ENCODE measurements at regions not wholly inside any gene's neighbourhood (a gene's known extent, or its start where the extent isn't known, plus 50 kb on each side); places are given as distances from the start of the nearest gene placed in this dataset.

GRCh38 chr10:7045891-7046599, 364.8 kb downstream of the SFMBT2 start:
- Histone ChIP-seq H3K9me3 (no peaks in the 10 kb centered on the region), H3K4me3 (no peak overlapping the region), H3K36me3 (no peaks in the 10 kb centered on the region), H3K27me3 (no peaks in the 10 kb centered on the region), H3K27ac (no peak overlapping the region), H3K4me1 (no peaks in the 10 kb centered on the region)
- TF ChIP-seq CTCF (IDR thresholded peaks at IDR 0.05), result no peak
- DNase-seq (ENCODE audit: low spot score in 2 of 2), result no peak
- intact Hi-C loops (cut with DNase I), result no loop called here

GRCh38 chr10:7043055-7043653, 367.7 kb downstream of the SFMBT2 start:
- TF ChIP-seq CTCF (IDR thresholded peaks at IDR 0.05), result no peak
- H3K4me3 ChIP-seq, result no peak overlapping the region
- intact Hi-C loops (cut with DNase I), result no loop called here

GRCh38 chr10:7042419-7043054, 368.3 kb downstream of the SFMBT2 start:
- no peaks in the 10 kb centered on the region for H3K27me3 ChIP-seq
- intact Hi-C loops (cut with DNase I), result no loop called here

More at GRCh38 chr10:7043055-7043653, 367.7 kb downstream of the SFMBT2 start:
- Histone ChIP-seq H3K27me3 (no peaks in the 10 kb centered on the region), H3K4me1 (no peaks in the 10 kb centered on the region), H3K36me3 (no peaks in the 10 kb centered on the region), H3K27ac (no peak overlapping the region), H3K9me3 (no peaks in the 10 kb centered on the region)
- no peak for DNase-seq (ENCODE audit: low spot score in 2 of 2)

GRCh38 chr10:7042000-7042399, 368.8 kb downstream of the SFMBT2 start:
- Histone ChIP-seq H3K27ac (no peak overlapping the region), H3K4me3 (no peak overlapping the region), H3K36me3 (no peaks in the 10 kb centered on the region), H3K4me1 (no peaks in the 10 kb centered on the region), H3K9me3 (no peaks in the 10 kb centered on the region), H3K27me3 (no peaks in the 10 kb centered on the region)
- no peak for TF ChIP-seq CTCF (IDR thresholded peaks at IDR 0.05)
- intact Hi-C loops (cut with DNase I), result no loop called here
- DNase-seq (ENCODE audit: low spot score in 2 of 2), result no peak

More at GRCh38 chr10:7042419-7043054, 368.3 kb downstream of the SFMBT2 start:
- H3K27ac ChIP-seq, result no peak overlapping the region
- DNase-seq (ENCODE audit: low spot score in 2 of 2), result no peak
- H3K4me3 ChIP-seq, result no peak overlapping the region
- no peaks in the 10 kb centered on the region for H3K9me3 ChIP-seq
- TF ChIP-seq CTCF (IDR thresholded peaks at IDR 0.05), result no peak
- H3K4me1 ChIP-seq, result no peaks in the 10 kb centered on the region
- H3K36me3 ChIP-seq, result no peaks in the 10 kb centered on the region

- H3K36me3 ChIP-seq, result no peaks in the 10 kb centered on the region
- no peak overlapping the region for H3K27ac ChIP-seq
- TF ChIP-seq CTCF (IDR thresholded peaks at IDR 0.05), result no peak
- intact Hi-C loops (cut with DNase I), result no loop called here
- H3K9me3 ChIP-seq, result no peaks in the 10 kb centered on the region
- no peak for DNase-seq (ENCODE audit: low spot score in 2 of 2)
- H3K4me1 ChIP-seq, result no peaks in the 10 kb centered on the region
- no peak overlapping the region for H3K4me3 ChIP-seq
- H3K27me3 ChIP-seq, result no peaks in the 10 kb centered on the region
Observed at GRCh38 chr10:7040681-7041080, 370.2 kb downstream of the SFMBT2 start.
